MCF 10A (cell line): ENCODE measurements at regions not wholly inside any gene's neighbourhood (a gene's known extent, or its start where the extent isn't known, plus 50 kb on each side); places are given as distances from the start of the nearest gene placed in this dataset.

Experiments used
- BruUV-seq: library from RNA; stranded (reverse); fragments of 400-500 nt; replicated peaks from 2 replicates; lab custom pipeline; 2021; lab: Mats Ljungman, UMichigan
- CTCF ChIA-PET: fragments of 300-600 bp; sonication (Branson Sonifier 250); formaldehyde crosslinking; extraction: SDS; loops from one replicate; lab custom pipeline; 2021; ENCODE audit warnings: antibody characterized with exemption, inconsistent platforms; lab: Yijun Ruan, JAX
- POLR2A ChIA-PET: fragments of 300-600, 350-650 bp; sonication (Branson Sonifier 250); formaldehyde crosslinking; extraction: SDS; loops from one replicate; lab custom pipeline; 2020; ENCODE audit warnings: antibody characterized with exemption, inconsistent platforms; lab: Yijun Ruan, JAX
- DNase-seq: peaks from one replicate; pipeline ENCODE4 v3.0.0-alpha.2; 2018; ENCODE audit not compliant: unreplicated experiment
- H3K27ac Mint-ChIP-seq: one replicate; pipeline ENCODE4 v1.8.0; 2022; ENCODE audit warnings: mild to moderate bottlenecking, low read depth, mixed read lengths; ENCODE audit not compliant: unreplicated experiment
- H3K27me3 Mint-ChIP-seq: one replicate; pipeline ENCODE4 v1.8.0; 2022; ENCODE audit warnings: mixed read lengths; ENCODE audit not compliant: insufficient read depth, unreplicated experiment
- H3K36me3 Mint-ChIP-seq: one replicate; pipeline ENCODE4 v1.8.0; 2022; ENCODE audit warnings: mild to moderate bottlenecking, moderate library complexity, mixed read lengths; ENCODE audit not compliant: insufficient read depth, unreplicated experiment
- H3K4me1 Mint-ChIP-seq: one replicate; pipeline ENCODE4 v1.8.0; 2022; ENCODE audit warnings: mixed read lengths; ENCODE audit not compliant: insufficient read depth, unreplicated experiment
- H3K4me3 Mint-ChIP-seq: one replicate; pipeline ENCODE4 v1.8.0; 2022; ENCODE audit warnings: mild to moderate bottlenecking, moderate library complexity, mixed read lengths; ENCODE audit not compliant: unreplicated experiment
- H3K9me3 Mint-ChIP-seq: one replicate; pipeline ENCODE4 v1.8.0; 2022; ENCODE audit warnings: mixed read lengths; ENCODE audit not compliant: unreplicated experiment
- intact Hi-C: fragments of 100-400 bp; cut with micrococcal nuclease; formaldehyde crosslinking; loops from 2 replicates; pipeline ENCODE4 v1.14.1; 2022
- TF ChIP-seq, protein P1 (sequence below): fragments of 200-600 bp; IDR thresholded peaks from one replicate; pipeline ENCODE4 v1.8.0; 2022; ENCODE audit warnings: antibody characterized with exemption, mild to moderate bottlenecking; ENCODE audit not compliant: unreplicated experiment

DNA sequence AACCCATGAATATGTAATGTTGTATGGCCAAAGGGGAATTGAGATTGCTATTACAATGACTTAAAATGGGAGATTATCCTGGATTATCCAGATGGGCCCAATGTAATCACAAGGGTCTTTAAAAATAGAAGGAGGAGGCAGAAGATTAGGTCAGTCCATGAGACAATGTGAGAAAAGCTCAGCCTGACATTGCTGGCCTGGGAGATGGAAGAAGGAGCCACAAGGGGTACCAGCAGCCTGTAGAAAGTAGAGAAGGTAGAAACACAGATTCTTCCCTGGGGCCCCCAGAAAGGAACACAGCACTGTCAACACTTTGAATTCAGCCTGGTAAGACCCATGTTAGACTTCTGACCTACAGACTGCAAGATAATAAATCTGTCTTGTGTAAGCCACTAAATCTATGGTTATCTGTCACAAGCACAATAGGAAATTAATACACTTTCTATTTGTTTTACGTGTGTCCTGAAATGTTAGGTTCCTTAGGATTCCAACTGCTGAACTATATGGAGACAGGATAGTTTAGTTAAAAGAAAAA is 132.9 kb upstream of the SERP2 start:
- Mint-ChIP-seq H3K9me3 (no peaks in the 10 kb centered on the region), H3K27ac (no peak overlapping the region), H3K27me3 (no peaks in the 10 kb centered on the region), H3K4me3 (no peak overlapping the region), H3K4me1 (peaks cover 47% of the 10 kb centered on the region), H3K36me3 (no peaks in the 10 kb centered on the region)
- no peak for DNase-seq
- CTCF ChIA-PET, result interaction anchor here (0.5 to 1.1 kb wide), 4 partner anchors 11 to 128 kb away, joined by 3 read pairs; no protein-coding TSS in a partner anchor
- POLR2A ChIA-PET, result interaction anchor here (2.1 kb wide), 1 partner anchor 9 kb away, joined by 7 read pairs; no protein-coding TSS in a partner anchor
- intact Hi-C loops, result loop anchor here (5.0 kb wide), 2 partner anchors 122 to 333 kb away; no protein-coding TSS in a partner anchor
- TF ChIP-seq, protein P1, sequence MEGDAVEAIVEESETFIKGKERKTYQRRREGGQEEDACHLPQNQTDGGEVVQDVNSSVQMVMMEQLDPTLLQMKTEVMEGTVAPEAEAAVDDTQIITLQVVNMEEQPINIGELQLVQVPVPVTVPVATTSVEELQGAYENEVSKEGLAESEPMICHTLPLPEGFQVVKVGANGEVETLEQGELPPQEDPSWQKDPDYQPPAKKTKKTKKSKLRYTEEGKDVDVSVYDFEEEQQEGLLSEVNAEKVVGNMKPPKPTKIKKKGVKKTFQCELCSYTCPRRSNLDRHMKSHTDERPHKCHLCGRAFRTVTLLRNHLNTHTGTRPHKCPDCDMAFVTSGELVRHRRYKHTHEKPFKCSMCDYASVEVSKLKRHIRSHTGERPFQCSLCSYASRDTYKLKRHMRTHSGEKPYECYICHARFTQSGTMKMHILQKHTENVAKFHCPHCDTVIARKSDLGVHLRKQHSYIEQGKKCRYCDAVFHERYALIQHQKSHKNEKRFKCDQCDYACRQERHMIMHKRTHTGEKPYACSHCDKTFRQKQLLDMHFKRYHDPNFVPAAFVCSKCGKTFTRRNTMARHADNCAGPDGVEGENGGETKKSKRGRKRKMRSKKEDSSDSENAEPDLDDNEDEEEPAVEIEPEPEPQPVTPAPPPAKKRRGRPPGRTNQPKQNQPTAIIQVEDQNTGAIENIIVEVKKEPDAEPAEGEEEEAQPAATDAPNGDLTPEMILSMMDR, result no peak
- BruUV-seq, result no TSS peak

DNA sequence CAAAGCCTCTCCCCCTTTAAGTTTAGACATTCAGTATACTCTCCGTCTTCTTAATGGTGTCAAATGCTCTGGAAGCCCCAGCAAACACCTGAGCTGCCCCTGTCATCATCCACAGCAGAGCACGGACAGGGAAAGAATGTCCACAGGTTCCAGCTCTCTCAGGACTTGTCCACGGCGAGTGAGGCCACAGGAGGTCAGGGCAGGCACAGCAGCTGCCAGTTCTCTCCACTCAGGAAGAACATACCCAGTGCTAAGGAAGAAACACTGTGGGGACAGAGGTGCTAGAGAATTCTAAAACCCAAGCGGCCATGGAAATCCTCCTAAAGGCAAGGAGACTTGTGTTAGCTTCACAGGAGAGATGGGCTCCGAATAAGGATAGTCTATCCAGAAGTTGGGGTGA is 132.0 kb upstream of the SERP2 start:
- Mint-ChIP-seq H3K4me1 (peaks cover 39% of the 10 kb centered on the region), H3K36me3 (no peaks in the 10 kb centered on the region), H3K4me3 (no peak overlapping the region), H3K27ac (no peak overlapping the region), H3K9me3 (no peaks in the 10 kb centered on the region), H3K27me3 (no peaks in the 10 kb centered on the region)
- ChIA-PET CTCF (interaction anchor here (0.6 to 3.1 kb wide), 3 partner anchors 127 to 209 kb away, joined by 3 to 25 read pairs (median 3); no protein-coding TSS in a partner anchor), POLR2A (interaction anchor here (2.1 to 2.2 kb wide), 2 partner anchors 10 to 59 kb away, joined by 7 to 10 read pairs; no protein-coding TSS in a partner anchor)
- intact Hi-C loops, result loop anchor here (5.0 kb wide), 2 partner anchors 121 to 334 kb away; no protein-coding TSS in a partner anchor
- BruUV-seq, result no TSS peak
- TF ChIP-seq, protein P1, result no peak
- no peak for DNase-seq

DNA sequence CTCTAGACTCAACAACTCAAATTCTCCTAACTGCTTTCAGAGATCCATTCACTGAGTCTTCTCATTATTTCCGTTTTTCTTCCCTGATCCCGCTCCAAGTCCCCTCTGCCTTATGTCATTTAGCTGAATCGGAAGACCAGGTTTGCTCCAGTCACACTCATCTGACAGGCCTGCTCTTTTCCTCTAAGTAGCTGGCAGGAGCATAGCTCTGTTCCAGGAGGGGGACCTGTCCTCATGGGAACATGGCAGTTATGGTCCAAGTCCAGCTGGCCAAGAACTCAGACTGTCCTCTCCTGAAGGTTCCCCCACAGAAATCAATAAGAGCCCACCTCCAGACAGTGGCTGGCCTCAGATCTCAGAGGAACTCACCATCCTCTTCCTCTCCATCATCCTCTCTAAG is 130.9 kb upstream of the SERP2 start:
- Mint-ChIP-seq H3K4me3 (no peak overlapping the region), H3K9me3 (no peaks in the 10 kb centered on the region), H3K4me1 (peaks cover 29% of the 10 kb centered on the region), H3K36me3 (no peaks in the 10 kb centered on the region), H3K27ac (peak overlapping the region; percentile 81), H3K27me3 (no peaks in the 10 kb centered on the region)
- TF ChIP-seq, protein P1, result no peak
- no TSS peak for BruUV-seq
- intact Hi-C loops, result loop anchor here (1.0 to 5.0 kb wide), 5 partner anchors 71 to 335 kb away; no protein-coding TSS in a partner anchor
- ChIA-PET POLR2A (interaction anchor here (0.9 to 4.1 kb wide), 13 partner anchors 8 to 194 kb away, joined by 3 to 106 read pairs (median 5); no protein-coding TSS in a partner anchor), CTCF (interaction anchor here (0.5 to 3.1 kb wide), 13 partner anchors 10 to 335 kb away, joined by 3 to 25 read pairs (median 4); no protein-coding TSS in a partner anchor)
- DNase-seq, result no peak

DNA sequence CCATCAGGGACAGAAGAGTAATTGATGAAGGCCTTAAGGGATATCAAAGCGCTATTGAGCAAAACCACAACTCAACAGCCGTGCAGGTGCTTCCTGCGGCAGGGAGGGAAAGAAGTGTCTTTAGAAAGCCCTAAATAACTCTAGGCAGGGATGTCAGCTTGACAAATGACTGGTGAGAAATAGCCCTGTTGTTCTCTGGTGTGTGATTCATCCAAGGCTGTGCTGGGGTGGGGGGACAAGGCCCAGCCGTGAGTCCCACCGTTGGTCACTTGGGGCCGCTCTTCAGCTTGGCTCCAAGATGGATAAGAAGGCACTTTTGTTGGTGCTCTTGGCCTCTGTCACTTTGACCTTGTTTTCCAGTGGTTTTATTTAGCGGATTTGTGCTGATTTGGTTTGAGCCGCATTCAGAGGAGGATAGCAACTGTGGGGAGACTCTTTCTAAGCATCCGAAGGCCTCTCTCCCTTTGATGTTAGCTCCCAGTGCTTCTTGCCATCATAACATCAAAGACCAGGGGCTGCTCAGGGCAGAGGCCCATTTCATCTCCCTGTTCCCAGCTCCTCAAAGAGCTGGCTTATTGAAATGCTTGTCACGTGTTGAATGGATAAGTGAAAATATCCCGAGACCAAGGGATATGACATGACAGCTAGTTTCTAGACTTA is 130.3 kb upstream of the SERP2 start:
- H3K36me3 Mint-ChIP-seq, result no peaks in the 10 kb centered on the region
- no TSS peak for BruUV-seq
- ChIA-PET CTCF (interaction anchor here (0.5 to 3.1 kb wide), 22 partner anchors 11 to 1425 kb away, joined by 3 to 25 read pairs (median 4); no protein-coding TSS in a partner anchor), POLR2A (interaction anchor here (0.6 to 4.1 kb wide), 15 partner anchors 9 to 552 kb away, joined by 3 to 106 read pairs (median 4); no protein-coding TSS in a partner anchor)
- peak; percentile 97 for DNase-seq
- no peak overlapping the region for H3K4me3 Mint-ChIP-seq
- TF ChIP-seq, protein P1, result peak; percentile 71
- intact Hi-C loops, result loop anchor here (1.0 to 5.0 kb wide), 5 partner anchors 70 to 336 kb away; no protein-coding TSS in a partner anchor
- H3K9me3 Mint-ChIP-seq, result no peaks in the 10 kb centered on the region
- H3K4me1 Mint-ChIP-seq, result peaks cover 29% of the 10 kb centered on the region
- no peaks in the 10 kb centered on the region for H3K27me3 Mint-ChIP-seq
- peak overlapping the region; percentile 81 for H3K27ac Mint-ChIP-seq
